ENCODE measurements at regions not wholly inside any gene's neighbourhood (a gene's known extent, or its start where the extent isn't known, plus 50 kb on each side); places are given as distances from the start of the nearest gene placed in this dataset.
A peak's percentile ranks its signal among the peaks of the same experiment; 100 is the strongest.
"Not testable (repeated sequence)": the region's sequence is repeated elsewhere in the genome, so short reads cannot be mapped to it uniquely, and the experiment has no call there.

- no peaks in the 10 kb centered on the region for H3K4me1 Mint-ChIP-seq
- peaks cover 7% of the 10 kb centered on the region for H3K9me3 Mint-ChIP-seq
- H3K4me3 Mint-ChIP-seq: no peak overlapping the region
- DNase-seq: no peak
- CTCF ChIA-PET: no interaction called here
- no peaks in the 10 kb centered on the region for H3K27me3 Mint-ChIP-seq
- TF ChIP-seq CTCF (IDR thresholded peaks at IDR 0.05): no peak
- POLR2A ChIA-PET: no interaction called here
- intact Hi-C loops (cut with micrococcal nuclease): no loop called here
- no peaks in the 10 kb centered on the region for H3K36me3 Mint-ChIP-seq (ENCODE audit: low read depth)
- H3K27ac Mint-ChIP-seq: no peak overlapping the region
- no peak for ATAC-seq (ENCODE audit: low read depth)
Measured at GRCh38 chr2:193199322-193199721, 1004.6 kb upstream of the TMEFF2 start.

DNA sequence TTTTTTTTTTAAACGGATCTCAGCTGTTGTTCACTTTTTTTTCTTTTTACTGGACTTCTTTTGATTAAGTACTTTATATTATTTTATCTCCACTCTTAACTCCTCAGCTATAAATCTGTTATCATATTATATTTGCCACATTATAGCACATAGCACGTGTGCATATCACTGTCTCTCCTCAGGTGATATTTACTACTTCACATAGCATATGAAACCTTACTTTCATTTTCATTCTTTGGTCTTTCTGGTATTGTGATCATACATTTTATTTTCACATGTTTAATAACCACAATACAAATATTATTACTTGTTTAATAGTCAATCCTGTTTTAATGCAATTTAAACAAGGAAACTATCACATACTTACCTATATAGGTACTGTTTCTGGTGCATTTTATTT is 993.1 kb upstream of the TMEFF2 start:
- DNase-seq: no peak
- TF ChIP-seq CTCF (IDR thresholded peaks at IDR 0.05): no peak
- Mint-ChIP-seq H3K36me3 (ENCODE audit: low read depth) (no peaks in the 10 kb centered on the region), H3K9me3 (no peaks in the 10 kb centered on the region), H3K27me3 (no peaks in the 10 kb centered on the region), H3K4me3 (peak overlapping the region; percentile 24), H3K4me1 (peaks cover 5% of the 10 kb centered on the region), H3K27ac (no peak overlapping the region)
- ChIA-PET CTCF (no interaction called here), POLR2A (no interaction called here)
- no peak for ATAC-seq (ENCODE audit: low read depth)
- intact Hi-C loops (cut with micrococcal nuclease): no loop called here

GRCh38 chr2:193170981-193171380 is 976.2 kb upstream of the TMEFF2 start:
- H3K4me1 Mint-ChIP-seq; CTCF ChIA-PET; H3K27me3 Mint-ChIP-seq; intact Hi-C loops (cut with micrococcal nuclease); H3K27ac Mint-ChIP-seq; H3K4me3 Mint-ChIP-seq; POLR2A ChIA-PET; H3K9me3 Mint-ChIP-seq; H3K36me3 Mint-ChIP-seq (ENCODE audit: low read depth); DNase-seq; ATAC-seq (ENCODE audit: low read depth): not testable (repeated sequence)

DNA sequence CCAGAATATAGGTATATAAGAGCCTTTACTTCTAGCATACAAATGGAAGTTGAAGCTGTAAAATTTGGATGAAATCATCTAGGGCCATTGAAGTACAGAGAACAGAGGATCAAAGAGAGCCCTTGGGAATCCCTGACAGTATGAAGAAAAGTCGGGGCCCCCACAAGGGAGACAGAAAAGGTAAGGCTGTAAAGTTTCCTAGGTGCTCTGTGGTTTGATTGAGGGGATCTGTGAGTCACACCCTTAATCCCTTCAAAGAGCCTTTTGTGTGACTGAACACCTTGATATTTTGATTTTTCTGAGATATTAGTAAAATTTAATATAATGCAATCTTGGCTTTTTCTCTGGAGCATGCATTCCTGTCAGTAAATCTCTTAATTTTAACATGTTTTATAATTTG is 961.7 kb upstream of the TMEFF2 start:
- Mint-ChIP-seq H3K27ac (no peak overlapping the region), H3K9me3 (no peaks in the 10 kb centered on the region), H3K4me3 (no peak overlapping the region), H3K36me3 (ENCODE audit: low read depth) (no peaks in the 10 kb centered on the region), H3K27me3 (no peaks in the 10 kb centered on the region), H3K4me1 (no peaks in the 10 kb centered on the region)
- intact Hi-C loops (cut with micrococcal nuclease): no loop called here
- ATAC-seq (ENCODE audit: low read depth) (no peak), DNase-seq (no peak)
- ChIA-PET CTCF (no interaction called here), POLR2A (no interaction called here)
- TF ChIP-seq CTCF (IDR thresholded peaks at IDR 0.05): no peak

GRCh38 chr2:193154076-193154475 is 959.3 kb upstream of the TMEFF2 start:
- ATAC-seq (ENCODE audit: low read depth): no peak
- H3K27ac Mint-ChIP-seq: no peak overlapping the region
- no peak overlapping the region for H3K4me3 Mint-ChIP-seq
- H3K27me3 Mint-ChIP-seq: no peaks in the 10 kb centered on the region
- no peak for DNase-seq
- CTCF ChIA-PET: no interaction called here
- POLR2A ChIA-PET: no interaction called here
- no peak for TF ChIP-seq CTCF (IDR thresholded peaks at IDR 0.05)
- H3K36me3 Mint-ChIP-seq (ENCODE audit: low read depth): no peaks in the 10 kb centered on the region
- H3K4me1 Mint-ChIP-seq: no peaks in the 10 kb centered on the region
- H3K9me3 Mint-ChIP-seq: no peaks in the 10 kb centered on the region
- intact Hi-C loops (cut with micrococcal nuclease): no loop called here

DNA sequence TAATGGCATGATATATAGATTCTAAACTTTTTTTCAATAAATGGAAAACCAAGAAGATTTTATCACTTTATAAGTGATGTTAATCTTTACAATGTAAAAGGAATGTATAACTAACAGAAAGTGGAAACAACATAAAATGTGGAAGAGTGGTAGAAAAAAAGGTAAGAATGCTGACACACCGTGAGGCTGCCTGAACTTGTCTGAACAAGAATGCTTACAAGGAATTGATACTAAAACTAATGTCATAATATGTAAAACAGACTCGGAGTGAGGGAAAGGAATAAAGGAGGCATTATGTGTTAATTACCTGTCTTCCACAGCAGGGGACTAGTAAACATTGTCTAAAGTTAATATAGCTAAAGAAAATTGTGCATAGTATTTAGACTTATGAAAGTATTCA is 958.8 kb upstream of the TMEFF2 start:
- Mint-ChIP-seq H3K4me1 (no peaks in the 10 kb centered on the region), H3K36me3 (ENCODE audit: low read depth) (no peaks in the 10 kb centered on the region), H3K9me3 (no peaks in the 10 kb centered on the region), H3K27ac (no peak overlapping the region), H3K4me3 (no peak overlapping the region), H3K27me3 (no peaks in the 10 kb centered on the region)
- ChIA-PET POLR2A (no interaction called here), CTCF (no interaction called here)
- intact Hi-C loops (cut with micrococcal nuclease): no loop called here
- TF ChIP-seq CTCF (IDR thresholded peaks at IDR 0.05): no peak
- no peak for DNase-seq
- no peak for ATAC-seq (ENCODE audit: low read depth)

GRCh38 chr2:193142467-193142866 is 947.7 kb upstream of the TMEFF2 start:
- ATAC-seq (ENCODE audit: low read depth); POLR2A ChIA-PET; CTCF ChIA-PET: not testable (repeated sequence)

More at GRCh38 chr2:193142467-193142866, 947.7 kb upstream of the TMEFF2 start:
- H3K36me3 Mint-ChIP-seq (ENCODE audit: low read depth); H3K27ac Mint-ChIP-seq; intact Hi-C loops (cut with micrococcal nuclease); H3K27me3 Mint-ChIP-seq; H3K4me3 Mint-ChIP-seq; DNase-seq; H3K4me1 Mint-ChIP-seq; H3K9me3 Mint-ChIP-seq: not testable (repeated sequence)
